Astrocyte (in vitro differentiated cells and primary cell): ENCODE measurements at regions not wholly inside any gene's neighbourhood (a gene's known extent, or its start where the extent isn't known, plus 50 kb on each side); places are given as distances from the start of the nearest gene placed in this dataset.

Source experiments
- DNase-seq: peaks from one replicate; pipeline ENCODE4 v3.0.0-alpha.2; 2010; ENCODE audit warnings: low read depth
- FAIRE-seq: peaks from 2 replicates; lab custom pipeline; 2011; peaks lifted over from hg19 to GRCh38; lab: Jason Lieb, UNC
- H2AFZ ChIP-seq: 2 replicates; pipeline ENCODE4 v1.6.0; 2012; ENCODE audit warnings: low read depth, low read length, inconsistent platforms
- H3K27ac ChIP-seq: 2 replicates; pipeline ENCODE4 v1.5.1; 2011; ENCODE audit warnings: low read depth, low read length, inconsistent platforms
- H3K27me3 ChIP-seq: 2 replicates; pipeline ENCODE4 v1.6.0; 2011; ENCODE audit warnings: low read length, inconsistent platforms; ENCODE audit not compliant: insufficient read depth
- H3K36me3 ChIP-seq: 2 replicates; pipeline ENCODE4 v1.5.1; 2011; ENCODE audit warnings: low read length, inconsistent platforms; ENCODE audit not compliant: insufficient read depth
- H3K4me1 ChIP-seq: 2 replicates; pipeline ENCODE4 v1.5.1; 2011; ENCODE audit warnings: low read length, inconsistent platforms; ENCODE audit not compliant: insufficient read depth
- H3K4me2 ChIP-seq: 2 replicates; pipeline ENCODE4 v1.6.0; 2012; ENCODE audit warnings: low read length, inconsistent platforms
- H3K4me3 ChIP-seq: 2 replicates; pipeline ENCODE4 v1.5.1; 2011; ENCODE audit warnings: low read depth, mild to moderate bottlenecking, low read length, inconsistent platforms; ENCODE audit not compliant: insufficient read depth
- H3K79me2 ChIP-seq: 2 replicates; pipeline ENCODE4 v1.6.0; 2012; ENCODE audit warnings: mild to moderate bottlenecking, low read length, inconsistent platforms; ENCODE audit not compliant: insufficient read depth
- H3K9ac ChIP-seq: 2 replicates; pipeline ENCODE4 v1.6.0; 2012; ENCODE audit warnings: mild to moderate bottlenecking, low read length, inconsistent platforms
- H3K9me3 ChIP-seq: 2 replicates; pipeline ENCODE4 v1.5.1; 2012; ENCODE audit warnings: low read depth, mild to moderate bottlenecking, low read length, inconsistent platforms; ENCODE audit not compliant: insufficient read depth
- H4K20me1 ChIP-seq: 2 replicates; pipeline ENCODE4 v1.6.0; 2012; ENCODE audit warnings: low read length, inconsistent platforms; ENCODE audit not compliant: insufficient read depth
- H3K27ac Mint-ChIP-seq: one replicate; pipeline ENCODE4 v1.8.0; 2021; ENCODE audit warnings: mild to moderate bottlenecking, mixed read lengths; ENCODE audit not compliant: unreplicated experiment
- H3K27me3 Mint-ChIP-seq: one replicate; pipeline ENCODE4 v1.8.0; 2021; ENCODE audit warnings: low read depth, mixed read lengths; ENCODE audit not compliant: unreplicated experiment
- H3K36me3 Mint-ChIP-seq: one replicate; pipeline ENCODE4 v1.8.0; 2021; ENCODE audit warnings: low read depth, mixed read lengths; ENCODE audit not compliant: unreplicated experiment
- H3K4me1 Mint-ChIP-seq: one replicate; pipeline ENCODE4 v1.8.0; 2021; ENCODE audit warnings: low read depth, mixed read lengths; ENCODE audit not compliant: unreplicated experiment
- H3K4me3 Mint-ChIP-seq: one replicate; pipeline ENCODE4 v1.8.0; 2021; ENCODE audit warnings: mild to moderate bottlenecking, moderate library complexity, mixed read lengths; ENCODE audit not compliant: unreplicated experiment
- H3K9me3 Mint-ChIP-seq: one replicate; pipeline ENCODE4 v1.8.0; 2021; ENCODE audit warnings: mild to moderate bottlenecking, mixed read lengths; ENCODE audit not compliant: unreplicated experiment
- EZH2 ChIP-seq: IDR thresholded peaks from 2 replicates; pipeline ENCODE4 v1.6.1; 2012; ENCODE audit warnings: mild to moderate bottlenecking, low read length, inconsistent platforms; ENCODE audit not compliant: insufficient read depth
- TF ChIP-seq, protein P1 (sequence below): IDR thresholded peaks from 2 replicates; pipeline ENCODE4 v1.5.1; 2011; ENCODE audit warnings: low read depth, mild to moderate bottlenecking, inconsistent platforms, low read length, moderate library complexity; ENCODE audit not compliant: insufficient read depth

- Histone ChIP-seq H4K20me1 (no peaks in the 10 kb centered on the region), H3K4me2 (no peak overlapping the region), H3K9me3 (peaks cover 2% of the 10 kb centered on the region), H3K36me3 (no peaks in the 10 kb centered on the region), H3K4me3 (no peak overlapping the region), H3K9ac (no peak overlapping the region), H3K4me1 (no peaks in the 10 kb centered on the region), H3K27ac (no peak overlapping the region), H2AFZ (no peak overlapping the region), H3K27me3 (peaks cover 6% of the 10 kb centered on the region), H3K79me2 (no peaks in the 10 kb centered on the region)
- TF ChIP-seq, protein P1, sequence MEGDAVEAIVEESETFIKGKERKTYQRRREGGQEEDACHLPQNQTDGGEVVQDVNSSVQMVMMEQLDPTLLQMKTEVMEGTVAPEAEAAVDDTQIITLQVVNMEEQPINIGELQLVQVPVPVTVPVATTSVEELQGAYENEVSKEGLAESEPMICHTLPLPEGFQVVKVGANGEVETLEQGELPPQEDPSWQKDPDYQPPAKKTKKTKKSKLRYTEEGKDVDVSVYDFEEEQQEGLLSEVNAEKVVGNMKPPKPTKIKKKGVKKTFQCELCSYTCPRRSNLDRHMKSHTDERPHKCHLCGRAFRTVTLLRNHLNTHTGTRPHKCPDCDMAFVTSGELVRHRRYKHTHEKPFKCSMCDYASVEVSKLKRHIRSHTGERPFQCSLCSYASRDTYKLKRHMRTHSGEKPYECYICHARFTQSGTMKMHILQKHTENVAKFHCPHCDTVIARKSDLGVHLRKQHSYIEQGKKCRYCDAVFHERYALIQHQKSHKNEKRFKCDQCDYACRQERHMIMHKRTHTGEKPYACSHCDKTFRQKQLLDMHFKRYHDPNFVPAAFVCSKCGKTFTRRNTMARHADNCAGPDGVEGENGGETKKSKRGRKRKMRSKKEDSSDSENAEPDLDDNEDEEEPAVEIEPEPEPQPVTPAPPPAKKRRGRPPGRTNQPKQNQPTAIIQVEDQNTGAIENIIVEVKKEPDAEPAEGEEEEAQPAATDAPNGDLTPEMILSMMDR: peak; percentile 64
- no peak for TF ChIP-seq EZH2
- no peaks in the 10 kb centered on the region for H3K9me3 Mint-ChIP-seq
- H3K4me3 Mint-ChIP-seq: no peak overlapping the region
- peaks cover 5% of the 10 kb centered on the region for H3K4me1 Mint-ChIP-seq
- H3K36me3 Mint-ChIP-seq: no peaks in the 10 kb centered on the region
- FAIRE-seq: no peak
- no peak overlapping the region for H3K27ac Mint-ChIP-seq
- DNase-seq: peak; percentile 34
- H3K27me3 Mint-ChIP-seq: peaks cover under 1% of the 10 kb centered on the region
Observed at GRCh38 chr9:95726756-95727155, 148.7 kb upstream of the ERCC6L2 start.

- H3K79me2 ChIP-seq: no peaks in the 10 kb centered on the region
- no peak for FAIRE-seq
Observed at GRCh38 chr9:95725045-95725444, 150.4 kb upstream of the ERCC6L2 start.

More at GRCh38 chr9:95725045-95725444, 150.4 kb upstream of the ERCC6L2 start:
- H4K20me1 ChIP-seq: no peaks in the 10 kb centered on the region
- H3K4me3 Mint-ChIP-seq: no peak overlapping the region
- H3K36me3 ChIP-seq: no peaks in the 10 kb centered on the region
- no peak overlapping the region for H3K27ac Mint-ChIP-seq
- TF ChIP-seq EZH2: no peak
- TF ChIP-seq, protein P1: no peak
- peaks cover 8% of the 10 kb centered on the region for H3K27me3 ChIP-seq
- H3K27ac ChIP-seq: no peak overlapping the region
- H2AFZ ChIP-seq: no peak overlapping the region
- H3K9me3 ChIP-seq: peaks cover 2% of the 10 kb centered on the region
- H3K4me3 ChIP-seq: no peak overlapping the region
- H3K4me2 ChIP-seq: no peak overlapping the region
- H3K36me3 Mint-ChIP-seq: no peaks in the 10 kb centered on the region
- no peaks in the 10 kb centered on the region for H3K27me3 Mint-ChIP-seq
- H3K4me1 ChIP-seq: no peaks in the 10 kb centered on the region
- H3K4me1 Mint-ChIP-seq: peaks cover 5% of the 10 kb centered on the region
- H3K9me3 Mint-ChIP-seq: no peaks in the 10 kb centered on the region
- no peak overlapping the region for H3K9ac ChIP-seq
- no peak for DNase-seq
